Endothelial cell of umbilical vein (primary cell): ENCODE measurements at regions not wholly inside any gene's neighbourhood (a gene's known extent, or its start where the extent isn't known, plus 50 kb on each side); places are given as distances from the start of the nearest gene placed in this dataset.

Source experiments
- BruUV-seq: library from RNA; stranded (reverse); fragments of 400-500 nt; replicated peaks from 2 replicates; lab custom pipeline; 2021; lab: Mats Ljungman, UMichigan
- CTCF ChIA-PET: fragments of 300-600, 350-600 bp; sonication (Branson Sonifier 250); formaldehyde crosslinking; loops from one replicate; lab custom pipeline; 2021; ENCODE audit warnings: antibody characterized with exemption, inconsistent platforms; lab: Charles Lee
- POLR2A ChIA-PET: fragments of 300-600, 350-600 bp; sonication (Branson Sonifier 250); formaldehyde crosslinking; loops from one replicate; lab custom pipeline; 2021; ENCODE audit warnings: antibody characterized with exemption, inconsistent platforms; lab: Charles Lee
- DNase-seq: peaks from one replicate; pipeline ENCODE4 v3.0.0-alpha.2; 2011; ENCODE audit warnings: low read depth, low spot score
- FAIRE-seq: peaks from 2 replicates; lab custom pipeline; 2011; peaks lifted over from hg19 to GRCh38; lab: Jason Lieb, UNC
- H2AFZ ChIP-seq: 2 replicates; pipeline ENCODE4 v1.6.0; 2012; ENCODE audit warnings: low read depth, low read length, control low read depth, inconsistent platforms
- H3K27ac ChIP-seq: 2 replicates; pipeline ENCODE4 v1.5.1; 2011; ENCODE audit warnings: low read depth, mild to moderate bottlenecking, control low read depth, low read length, moderate library complexity; ENCODE audit not compliant: insufficient read depth
- H3K27me3 ChIP-seq, 2 experiments: 2 replicates each; pipeline versions ENCODE4 v1.6.0 to v1.6.1; 2011; ENCODE audit warnings: low read length in 2 of 2, mixed read lengths in 1 of 2; ENCODE audit not compliant: control insufficient read depth in 2 of 2, insufficient read depth in 2 of 2
- H3K36me3 ChIP-seq, 2 experiments: 2 replicates in 1 of 2; 3 replicates in 1 of 2; pipeline ENCODE4 v1.5.1; 2011; ENCODE audit warnings: low read length in 2 of 2, mild to moderate bottlenecking in 1 of 2, moderate library complexity in 1 of 2; ENCODE audit not compliant: control insufficient read depth in 2 of 2, insufficient read depth in 2 of 2; ENCODE audit errors: extremely low read depth in 1 of 2
- H3K4me1 ChIP-seq: 3 replicates; pipeline ENCODE4 v1.5.1; 2011; ENCODE audit warnings: mild to moderate bottlenecking, low read length; ENCODE audit not compliant: control insufficient read depth, insufficient read depth; ENCODE audit errors: extremely low read depth
- H3K4me2 ChIP-seq: 2 replicates; pipeline ENCODE4 v1.6.1; 2011; ENCODE audit warnings: low read length, control low read depth, mixed read lengths; ENCODE audit not compliant: insufficient read depth
- H3K4me3 ChIP-seq, 3 experiments: fragments of 200-600 bp in 1 of 3; sonication (generic), shearing (Covaris generic) in 1 of 3; replicated peaks in 1 of 3; 2 replicates each; pipeline ENCODE4 v1.5.1; 2011 to 2016; ENCODE audit warnings: control low read depth in 3 of 3, low read length in 3 of 3, mild to moderate bottlenecking in 2 of 3, inconsistent platforms in 1 of 3, low read depth in 1 of 3, moderate library complexity in 1 of 3; ENCODE audit not compliant: insufficient read depth in 1 of 3
- H3K79me2 ChIP-seq: 2 replicates; pipeline ENCODE4 v1.6.0; 2012; ENCODE audit warnings: low read length, inconsistent platforms; ENCODE audit not compliant: control insufficient read depth, insufficient read depth
- H3K9ac ChIP-seq: replicated peaks from 2 replicates; pipeline ENCODE3; 2011; ENCODE audit warnings: low read length, control low read depth; ENCODE audit not compliant: insufficient read depth; ENCODE audit errors: extremely low read depth
- H3K9me1 ChIP-seq: replicated peaks from 3 replicates; pipeline ENCODE4 v1.6.0; 2011; ENCODE audit warnings: mild to moderate bottlenecking, low read length; ENCODE audit not compliant: control insufficient read depth, insufficient read depth; ENCODE audit errors: extremely low read depth
- H3K9me3 ChIP-seq: replicated peaks from 2 replicates; pipeline ENCODE4 v1.5.1; 2012; ENCODE audit warnings: low read length, inconsistent platforms; ENCODE audit not compliant: control insufficient read depth, insufficient read depth
- H4K20me1 ChIP-seq: replicated peaks from 2 replicates; pipeline ENCODE3; 2011; ENCODE audit warnings: mild to moderate bottlenecking, low read length; ENCODE audit not compliant: control insufficient read depth, insufficient read depth; ENCODE audit errors: extremely low read depth
- CTCF ChIP-seq, 2 donors: IDR thresholded peaks; 1 replicate in 1 of 2; 2 replicates in 1 of 2; pipeline ENCODE4 v1.5.1; 2011; ENCODE audit warnings: low read length in 2 of 2, mild to moderate bottlenecking in 2 of 2, moderate library complexity in 2 of 2, control low read depth in 1 of 2, inconsistent platforms in 1 of 2, low read depth in 1 of 2; ENCODE audit not compliant: insufficient read depth in 1 of 2; ENCODE audit errors: extremely low read depth in 1 of 2
- EZH2 ChIP-seq: IDR thresholded peaks from 2 replicates; pipeline ENCODE4 v1.6.1; 2012; ENCODE audit warnings: borderline replicate concordance, low read depth, mild to moderate bottlenecking, moderate library complexity, low read length, inconsistent platforms; ENCODE audit not compliant: severe bottlenecking
- FOS ChIP-seq: IDR thresholded peaks from 2 replicates; pipeline ENCODE4 v1.6.1; 2011; ENCODE audit warnings: mild to moderate bottlenecking, low read length, moderate library complexity, borderline replicate concordance; ENCODE audit not compliant: insufficient read depth
- GATA2 ChIP-seq: IDR thresholded peaks from 2 replicates; pipeline ENCODE4 v1.7.0; 2011; ENCODE audit warnings: low read depth, mild to moderate bottlenecking, moderate library complexity, mixed read lengths, low read length; ENCODE audit not compliant: insufficient read length, insufficient read depth
- JUN ChIP-seq: IDR thresholded peaks from 2 replicates; pipeline ENCODE4 v1.6.1; 2011; ENCODE audit warnings: borderline replicate concordance, low read depth; ENCODE audit not compliant: insufficient read length, insufficient read depth
- MAX ChIP-seq: IDR thresholded peaks from 2 replicates; pipeline ENCODE4 v1.6.1; 2011; ENCODE audit not compliant: insufficient read depth, insufficient read length
- MYC ChIP-seq: IDR thresholded peaks from one replicate; pipeline ENCODE4 v1.6.1; 2011; ENCODE audit warnings: mild to moderate bottlenecking, low read depth, low read length
- POLR2A ChIP-seq: IDR thresholded peaks from 2 replicates; pipeline ENCODE4 v1.6.1; 2012; ENCODE audit warnings: low read depth, mild to moderate bottlenecking, control low read depth, low read length
- POLR2AphosphoS5 ChIP-seq: IDR thresholded peaks from 2 replicates; pipeline ENCODE4 v1.6.1; 2012; ENCODE audit warnings: low read depth, mild to moderate bottlenecking, control low read depth, low read length, moderate library complexity; ENCODE audit not compliant: insufficient read depth
- dilution Hi-C: fragments of 300-500 bp; cut with MboI; formaldehyde crosslinking; loops from one replicate; pipeline ENCODE4 v1.15.0; 2019; ENCODE audit warnings: low sequenced_read_pairs; ENCODE audit not compliant: extremely low pct_ligation_motif_present
- intact Hi-C: fragments of 100-400 bp; cut with micrococcal nuclease; formaldehyde crosslinking; loops from one replicate; pipeline ENCODE4 v1.10.0; 2022

- H3K27ac ChIP-seq = no peak overlapping the region
- ChIA-PET CTCF (no interaction called here), POLR2A (no interaction called here)
- H2AFZ ChIP-seq = no peak overlapping the region
- DNase-seq (no peak), FAIRE-seq (no peak)
- no TSS peak for BruUV-seq
- intact Hi-C loops (no loop called here), dilution Hi-C loops (no loop called here)
- peaks cover 2 to 7% of the 10 kb centered on the region in 2 experiments for H3K27me3 ChIP-seq
- H3K9ac ChIP-seq = no peak overlapping the region
- no peaks in the 10 kb centered on the region for H4K20me1 ChIP-seq
- H3K4me1 ChIP-seq = no peaks in the 10 kb centered on the region
- no peaks in the 10 kb centered on the region for H3K79me2 ChIP-seq
- H3K9me3 ChIP-seq = no peaks in the 10 kb centered on the region
- no peak overlapping the region for H3K4me3 ChIP-seq
- H3K36me3 ChIP-seq = no peaks in the 10 kb centered on the region
- TF ChIP-seq MYC (no peak), JUN (no peak), POLR2A (no peak), GATA2 (no peak), EZH2 (no peak), MAX (no peak), POLR2AphosphoS5 (no peak), FOS (no peak), CTCF (IDR thresholded peaks at IDR 0.05; ENCODE audit: extremely low read depth in 1 of 2, insufficient read depth in 1 of 2, low read depth in 1 of 2, low read length in 2 of 2) (no peak)
- no peaks in the 10 kb centered on the region for H3K9me1 ChIP-seq
- H3K4me2 ChIP-seq = no peak overlapping the region
These were observed 124.3 kb downstream of the EHF start for GRCh38 chr11:34745195-34745594.
